ENCODE measurements at regions not wholly inside any gene's neighbourhood (a gene's known extent, or its start where the extent isn't known, plus 50 kb on each side); places are given as distances from the start of the nearest gene placed in this dataset.

DNA sequence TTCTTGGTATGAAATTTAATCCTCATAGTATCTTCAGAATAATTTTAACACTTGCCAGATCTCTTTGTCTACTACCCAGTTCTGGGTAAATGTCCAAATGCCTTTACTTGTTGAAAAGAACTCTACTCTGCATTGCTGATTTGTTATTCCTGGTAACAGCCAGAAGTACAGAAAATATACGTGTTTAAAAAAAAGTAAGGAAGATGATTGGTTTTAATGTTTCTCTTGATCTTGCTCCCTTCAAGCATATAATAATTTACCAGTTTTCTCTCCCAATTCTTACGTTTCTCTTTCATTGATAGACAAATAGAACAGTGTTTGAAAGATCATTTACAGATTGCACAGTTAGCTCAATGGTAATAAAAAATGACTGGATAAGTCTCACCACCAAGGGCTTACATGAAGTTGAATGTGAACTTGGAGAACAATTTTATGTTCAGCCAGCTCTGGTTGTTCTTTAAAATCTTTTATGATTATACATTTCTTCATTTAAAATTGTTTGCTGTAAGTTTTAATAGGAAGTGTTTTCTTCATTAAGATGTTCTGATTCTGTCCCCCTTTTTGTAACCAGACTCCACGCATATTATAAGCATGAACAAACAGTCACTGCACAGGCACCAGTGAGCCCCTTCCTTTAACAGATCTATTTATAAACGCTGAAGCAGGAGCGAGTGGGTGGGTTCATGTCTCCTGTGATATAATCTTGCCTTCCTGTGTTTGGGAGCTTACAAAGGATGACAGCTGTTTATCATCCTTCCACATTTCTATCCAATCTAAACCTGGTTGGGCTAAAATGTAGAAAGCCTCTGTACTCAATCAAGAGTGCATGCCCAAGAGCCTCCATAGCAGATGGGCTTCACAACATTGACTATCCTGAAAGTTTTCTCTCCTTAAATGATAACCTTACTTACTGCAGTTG lies 299.5 kb downstream of the PRL start:
- H3K4me3 ChIP-seq (ENCODE audit: low read depth, low read length): no peak overlapping the region
- peak; percentile 21 for DNase-seq (ENCODE audit: low read depth)
- TF ChIP-seq, protein P1, sequence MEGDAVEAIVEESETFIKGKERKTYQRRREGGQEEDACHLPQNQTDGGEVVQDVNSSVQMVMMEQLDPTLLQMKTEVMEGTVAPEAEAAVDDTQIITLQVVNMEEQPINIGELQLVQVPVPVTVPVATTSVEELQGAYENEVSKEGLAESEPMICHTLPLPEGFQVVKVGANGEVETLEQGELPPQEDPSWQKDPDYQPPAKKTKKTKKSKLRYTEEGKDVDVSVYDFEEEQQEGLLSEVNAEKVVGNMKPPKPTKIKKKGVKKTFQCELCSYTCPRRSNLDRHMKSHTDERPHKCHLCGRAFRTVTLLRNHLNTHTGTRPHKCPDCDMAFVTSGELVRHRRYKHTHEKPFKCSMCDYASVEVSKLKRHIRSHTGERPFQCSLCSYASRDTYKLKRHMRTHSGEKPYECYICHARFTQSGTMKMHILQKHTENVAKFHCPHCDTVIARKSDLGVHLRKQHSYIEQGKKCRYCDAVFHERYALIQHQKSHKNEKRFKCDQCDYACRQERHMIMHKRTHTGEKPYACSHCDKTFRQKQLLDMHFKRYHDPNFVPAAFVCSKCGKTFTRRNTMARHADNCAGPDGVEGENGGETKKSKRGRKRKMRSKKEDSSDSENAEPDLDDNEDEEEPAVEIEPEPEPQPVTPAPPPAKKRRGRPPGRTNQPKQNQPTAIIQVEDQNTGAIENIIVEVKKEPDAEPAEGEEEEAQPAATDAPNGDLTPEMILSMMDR (conservative IDR thresholded peaks at IDR 0.05; ENCODE audit: low read depth, low read length): no peak

DNA sequence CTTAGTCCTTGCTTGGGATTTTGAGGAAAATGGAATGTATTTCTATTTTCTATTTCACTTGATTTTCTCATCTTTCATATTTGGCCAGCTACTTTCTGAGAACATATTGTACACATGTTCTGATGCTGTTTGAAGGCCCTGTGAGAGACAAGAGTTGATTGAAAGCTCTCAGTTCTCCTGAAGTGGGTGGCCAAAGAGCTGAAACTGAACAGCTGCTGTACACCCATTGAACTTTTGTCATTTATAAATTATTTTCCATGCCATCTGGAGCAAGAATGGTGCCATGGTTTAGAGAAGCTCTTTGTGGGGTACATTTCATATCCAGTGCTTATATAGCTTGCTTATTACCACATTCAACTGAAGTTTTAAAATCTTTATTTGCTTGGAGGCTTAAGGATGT lies 298.3 kb downstream of the PRL start:
- DNase-seq (ENCODE audit: low read depth): no peak
- TF ChIP-seq, protein P1 (conservative IDR thresholded peaks at IDR 0.05; ENCODE audit: low read depth, low read length): no peak
- no peak overlapping the region for H3K4me3 ChIP-seq (ENCODE audit: low read depth, low read length)

DNA sequence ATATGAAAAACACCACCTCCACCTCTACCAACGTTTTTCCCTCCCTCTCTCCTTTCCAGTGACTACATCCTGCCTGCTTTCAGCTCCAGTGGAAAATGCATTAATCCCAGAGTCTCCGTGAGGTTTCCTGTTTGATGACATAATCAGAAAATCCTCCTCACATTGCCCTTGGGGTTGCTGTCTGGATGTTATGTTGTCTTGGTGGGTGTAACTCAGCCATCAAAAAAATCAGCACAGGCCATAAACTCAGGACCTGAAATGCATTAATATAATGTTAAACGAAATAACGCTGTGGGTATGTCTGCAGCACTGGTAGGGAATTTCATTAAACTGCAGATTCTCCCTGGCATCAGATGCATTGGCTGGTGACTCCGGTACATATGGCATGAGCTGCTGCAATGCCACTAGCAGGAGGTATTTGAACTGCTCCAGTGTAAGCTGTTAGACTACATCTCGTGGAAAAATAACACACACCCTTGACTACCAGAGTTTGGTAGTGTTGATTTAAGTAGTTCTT lies 297.8 kb downstream of the PRL start:
- peak; percentile 57 for DNase-seq (ENCODE audit: low read depth)
- H3K4me3 ChIP-seq (ENCODE audit: low read depth, low read length): no peak overlapping the region
- TF ChIP-seq, protein P1 (conservative IDR thresholded peaks at IDR 0.05; ENCODE audit: low read depth, low read length): no peak

DNA sequence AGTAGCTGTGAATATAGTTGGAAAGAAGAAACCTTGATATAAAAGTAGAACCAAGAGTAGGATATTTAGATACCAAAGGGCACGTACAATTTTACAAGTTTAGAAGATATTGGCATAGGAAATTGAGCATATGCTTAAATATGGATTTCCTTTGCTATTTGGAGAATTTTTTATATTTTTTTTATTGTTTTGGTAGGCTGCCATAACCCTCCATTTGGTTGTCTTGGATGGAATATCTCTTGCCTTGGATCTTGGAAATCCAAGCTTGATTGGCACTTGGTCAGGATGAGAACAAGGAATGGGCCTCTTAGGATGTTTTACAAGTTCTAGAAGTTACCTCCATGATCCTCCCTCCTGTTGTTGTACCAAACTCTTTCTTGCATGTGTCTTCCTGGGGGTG lies 297.1 kb downstream of the PRL start:
- TF ChIP-seq, protein P1 (conservative IDR thresholded peaks at IDR 0.05; ENCODE audit: low read depth, low read length): no peak
- no peak for DNase-seq (ENCODE audit: low read depth)
- H3K4me3 ChIP-seq (ENCODE audit: low read depth, low read length): no peak overlapping the region

DNA sequence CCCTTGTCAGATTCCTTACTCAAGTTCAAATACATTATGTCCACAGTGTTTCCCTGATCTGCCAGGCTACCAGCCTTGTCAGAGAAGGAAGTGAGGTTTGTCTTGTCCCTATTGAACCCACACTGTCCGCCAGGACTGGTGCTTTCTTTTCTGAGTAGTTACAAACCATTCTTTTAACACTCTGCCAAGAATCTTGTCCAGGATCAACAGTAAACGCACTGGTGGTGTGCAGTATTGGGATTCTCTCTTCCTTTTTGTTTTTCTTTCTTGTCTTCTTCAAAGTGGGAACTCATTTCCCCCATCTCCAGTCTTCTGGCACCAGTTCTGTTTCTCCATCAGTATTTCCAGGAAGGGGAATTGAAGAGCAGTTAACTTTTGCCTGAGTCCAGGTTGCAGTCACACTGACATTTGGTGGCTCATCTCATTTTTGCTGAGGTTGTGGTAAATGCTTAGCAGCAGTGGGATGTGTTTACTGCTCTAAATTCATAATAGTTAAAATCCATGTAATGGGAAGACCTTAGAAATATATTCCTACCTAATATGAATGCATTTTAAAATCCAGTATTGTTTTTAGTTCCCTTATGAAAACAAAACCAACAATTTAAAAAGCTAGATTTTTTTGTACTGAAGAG lies 295.3 kb downstream of the PRL start:
- DNase-seq (ENCODE audit: low read depth): peak; percentile 38
- no peak overlapping the region for H3K4me3 ChIP-seq (ENCODE audit: low read depth, low read length)
- TF ChIP-seq, protein P1 (conservative IDR thresholded peaks at IDR 0.05; ENCODE audit: low read depth, low read length): no peak

DNA sequence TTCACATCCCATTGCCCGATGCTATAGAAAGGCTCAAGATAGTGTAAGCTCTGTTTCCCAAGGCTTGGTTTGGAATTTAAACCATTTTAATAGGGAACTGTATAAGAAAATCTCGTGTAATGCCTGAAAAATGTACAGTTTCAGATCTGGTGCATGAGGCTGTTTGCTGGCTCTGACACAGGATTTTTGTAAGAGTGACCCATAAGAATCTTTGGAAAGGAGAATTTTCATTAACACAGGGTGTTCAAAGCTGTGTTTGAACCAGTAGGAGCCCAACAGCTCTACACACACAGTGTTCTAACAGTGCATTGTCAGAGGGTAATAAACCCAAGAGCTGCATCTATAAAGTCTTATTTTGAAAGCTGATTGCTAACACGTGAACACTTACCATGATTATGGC lies 293.5 kb downstream of the PRL start:
- TF ChIP-seq, protein P1 (conservative IDR thresholded peaks at IDR 0.05; ENCODE audit: low read depth, low read length): no peak
- DNase-seq (ENCODE audit: low read depth): no peak
- H3K4me3 ChIP-seq (ENCODE audit: low read depth, low read length): no peak overlapping the region

Measured in choroid plexus epithelial cell (primary cell).